GM21515 (cell line): ENCODE measurements at regions not wholly inside any gene's neighbourhood (a gene's known extent, or its start where the extent isn't known, plus 50 kb on each side); places are given as distances from the start of the nearest gene placed in this dataset.
A peak's percentile ranks its signal among the peaks of the same experiment; 100 is the strongest.

ENCODE experiments used
- ATAC-seq: cut with Tn5 transposase; IDR thresholded peaks from one replicate; pipeline ENCODE4 v1.9.1; 2021; ENCODE audit not compliant: unreplicated experiment

GRCh38 chr4:19010761-19011160 lies 989.2 kb upstream of the LCORL start:
- ATAC-seq: no peak

- ATAC-seq: no peak
Observed at GRCh38 chr4:19009881-19010280, 988.3 kb upstream of the LCORL start.

- ATAC-seq: no peak
Observed at GRCh38 chr4:19005211-19005610, 983.7 kb upstream of the LCORL start.

- no peak for ATAC-seq
Observed at GRCh38 chr4:19002170-19002569, 980.6 kb upstream of the LCORL start.

- ATAC-seq: no peak
Observed at GRCh38 chr4:18999595-18999994, 978.0 kb upstream of the LCORL start.

DNA sequence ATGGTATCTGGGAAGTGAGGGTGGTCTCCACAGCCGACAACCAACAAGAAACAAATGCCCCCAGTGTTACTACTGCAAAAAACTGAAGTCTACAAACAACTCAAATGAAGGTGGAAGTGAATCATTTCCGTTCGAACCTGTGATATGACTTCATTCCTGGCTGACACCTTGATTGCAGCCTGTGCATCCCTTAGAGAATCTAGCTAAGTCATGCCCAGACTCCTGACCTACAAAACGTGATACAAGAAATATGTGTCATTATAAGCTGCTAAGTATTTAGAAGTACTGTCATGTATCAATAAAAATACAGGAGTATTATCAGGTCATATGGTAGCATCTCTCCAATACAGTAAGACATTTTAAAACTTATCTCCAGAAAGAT lies 959.7 kb upstream of the LCORL start:
- ATAC-seq: no peak

GRCh38 chr4:18980516-18981233 lies 959.1 kb upstream of the LCORL start:
- peak; percentile 98 for ATAC-seq

- ATAC-seq: no peak
Observed at GRCh38 chr4:18976884-18977283, 955.3 kb upstream of the LCORL start.

DNA sequence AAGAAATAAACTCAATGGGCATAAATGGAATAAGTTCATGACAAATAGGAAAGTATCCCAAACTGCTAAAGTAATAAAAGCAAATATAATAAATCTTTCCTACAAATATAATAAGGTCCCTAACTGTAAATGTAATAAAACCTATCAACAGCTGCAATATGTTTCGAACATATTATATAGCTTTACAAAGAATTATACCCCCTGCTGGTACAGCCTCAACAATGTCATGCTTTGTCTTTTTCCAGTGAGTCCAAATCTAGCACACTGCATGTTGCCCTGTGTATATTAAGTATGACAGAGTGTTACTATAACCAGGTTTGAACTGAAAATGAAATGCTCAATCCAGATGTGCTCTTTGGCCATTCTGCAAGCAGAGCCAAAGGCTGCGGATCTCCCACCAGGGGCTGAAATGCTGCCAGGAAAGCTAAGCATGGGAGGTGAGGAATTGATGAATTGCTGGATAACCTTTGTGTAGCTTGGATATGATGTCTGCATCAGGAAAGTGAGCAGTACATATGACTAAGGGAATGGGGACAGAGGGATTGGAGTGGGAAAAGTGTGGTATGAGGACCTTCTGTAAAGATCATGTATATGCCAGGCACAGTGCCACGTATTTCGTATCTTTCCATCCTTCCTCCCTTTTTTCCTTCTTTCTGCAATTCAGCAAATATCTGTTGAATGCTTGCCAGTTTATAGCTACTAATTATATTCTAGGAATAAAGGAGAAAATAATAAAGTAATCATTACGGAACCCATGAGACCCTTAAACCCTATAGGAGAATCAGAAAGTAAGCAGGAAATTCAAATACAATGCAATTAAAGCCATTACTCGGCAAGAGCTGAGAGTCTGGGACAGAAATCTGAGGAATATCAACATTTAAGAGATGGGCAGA lies 954.6 kb upstream of the LCORL start:
- ATAC-seq: no peak

GRCh38 chr4:18973296-18973695 lies 951.7 kb upstream of the LCORL start:
- ATAC-seq: no peak

DNA sequence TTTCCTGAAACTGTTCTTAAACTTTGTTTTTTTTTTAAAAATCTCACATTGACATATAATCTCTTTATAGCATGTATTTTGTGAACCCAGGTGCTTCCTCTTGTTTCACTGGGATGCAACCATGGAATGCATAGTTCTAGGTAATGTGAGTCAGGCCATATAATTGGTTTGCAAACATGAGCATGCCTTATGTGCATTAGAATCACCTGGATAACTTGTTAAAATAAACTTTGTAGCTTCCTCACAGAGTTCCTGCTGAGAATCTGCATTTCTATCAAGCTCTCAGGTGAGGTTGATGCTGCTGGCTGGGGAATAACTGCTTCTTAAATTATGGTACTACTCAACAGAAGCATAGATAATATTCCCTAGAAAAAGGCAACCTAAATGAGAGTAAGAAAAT lies 940.3 kb upstream of the LCORL start:
- ATAC-seq: no peak

GRCh38 chr4:18961266-18961665 lies 939.7 kb upstream of the LCORL start:
- ATAC-seq: no peak

DNA sequence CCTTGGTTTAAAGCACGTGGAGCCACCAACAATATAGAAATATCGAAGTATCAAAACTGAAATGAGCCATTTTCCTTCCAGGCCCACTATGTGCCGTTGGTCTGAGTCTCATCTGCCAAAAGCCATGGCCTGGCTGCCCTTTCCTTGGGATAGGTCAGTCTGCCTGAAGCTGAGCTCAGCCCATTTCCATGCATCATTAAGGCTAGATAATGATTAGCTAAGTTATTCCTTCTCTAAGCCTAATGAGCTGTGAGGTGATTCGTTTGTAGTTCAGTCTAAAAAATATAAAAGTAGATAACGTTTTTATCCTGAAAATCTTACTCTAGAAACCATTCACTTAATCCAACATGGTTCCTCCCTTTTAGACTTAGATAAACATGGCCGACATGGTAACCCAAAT lies 936.2 kb upstream of the LCORL start:
- ATAC-seq: no peak

DNA sequence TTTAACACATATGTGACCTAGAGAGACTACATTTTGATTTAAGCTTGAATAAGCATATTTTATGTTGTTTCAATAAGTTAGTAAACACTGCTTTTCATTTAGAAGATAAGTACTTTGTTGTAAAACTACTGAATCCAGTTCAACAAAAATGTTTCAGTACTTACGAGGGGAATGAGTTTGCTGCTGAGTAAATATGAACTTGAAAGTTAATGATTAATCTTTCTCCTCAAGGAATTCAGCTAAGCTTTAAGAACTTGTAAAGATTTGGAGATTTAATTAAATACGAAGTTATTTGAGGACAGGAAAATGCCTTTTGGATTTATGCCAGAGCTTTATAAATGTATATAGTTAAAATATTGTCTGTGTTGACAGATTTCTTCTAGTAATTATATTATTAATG lies 933.0 kb upstream of the LCORL start:
- no peak for ATAC-seq

GRCh38 chr4:18953613-18954012 lies 932.1 kb upstream of the LCORL start:
- no peak for ATAC-seq

DNA sequence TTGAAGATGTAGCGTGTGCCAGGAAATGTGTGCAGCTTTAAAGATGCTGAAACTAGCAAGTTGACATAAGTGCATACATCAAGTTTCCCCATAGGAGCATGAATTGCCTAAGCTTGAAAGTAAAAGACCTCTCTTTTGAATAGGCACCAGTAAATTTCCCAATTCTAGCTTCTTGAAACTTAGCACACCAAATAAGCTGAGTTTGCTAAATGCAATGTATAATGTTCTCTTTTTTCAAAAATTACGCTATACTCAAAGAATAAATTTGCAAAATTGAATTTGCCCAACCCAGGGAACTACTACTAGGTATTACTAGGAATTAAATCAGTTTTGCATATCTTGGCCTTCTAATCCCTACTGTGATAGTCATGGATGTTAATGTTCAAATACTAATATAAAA lies 923.9 kb upstream of the LCORL start:
- ATAC-seq: no peak

DNA sequence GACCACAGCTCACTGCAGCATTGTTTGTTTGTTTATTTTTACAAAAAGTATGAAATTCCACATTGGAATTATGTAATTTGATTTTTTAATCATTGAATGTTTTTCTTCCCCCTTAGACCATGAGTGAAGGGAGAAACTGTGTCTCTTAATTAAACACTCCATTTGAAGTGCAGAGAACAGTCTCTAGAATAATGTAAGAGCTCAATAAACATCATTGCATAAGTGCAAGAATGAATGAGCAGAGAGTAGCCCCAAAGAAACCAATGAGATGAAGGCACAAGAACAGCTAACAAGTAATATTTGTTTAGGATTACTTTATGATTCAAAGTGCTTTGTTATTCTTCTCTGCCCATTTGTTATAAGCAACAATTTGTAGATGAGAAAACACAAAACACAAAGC lies 921.3 kb upstream of the LCORL start:
- ATAC-seq: no peak

- ATAC-seq: no peak
Observed at GRCh38 chr4:18938343-18939099, 917.0 kb upstream of the LCORL start.

- ATAC-seq: no peak
Observed at GRCh38 chr4:18937746-18938145, 916.2 kb upstream of the LCORL start.

DNA sequence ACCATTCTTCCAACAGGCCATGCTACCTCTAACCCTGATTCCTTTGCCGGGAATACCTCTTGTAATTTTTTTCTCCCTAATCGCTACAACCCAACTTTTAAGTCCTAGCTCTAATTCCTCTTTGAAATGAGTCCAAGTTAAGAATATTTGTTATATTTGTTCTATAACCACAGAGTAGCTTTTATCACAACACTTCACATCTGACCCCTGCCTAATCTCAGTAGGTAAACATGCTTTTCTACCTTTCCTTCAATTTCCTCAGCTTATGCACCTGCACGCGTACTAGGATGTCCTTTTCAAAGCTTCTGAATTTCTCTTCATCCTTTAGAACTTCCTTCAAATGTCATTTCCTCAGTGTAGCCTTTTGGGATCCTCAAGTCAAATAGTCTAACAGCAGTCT lies 915.5 kb upstream of the LCORL start:
- ATAC-seq: no peak

GRCh38 chr4:18935659-18936345 lies 914.2 kb upstream of the LCORL start:
- ATAC-seq: no peak
